Fibroblast of skin of left quadriceps (primary cell): ENCODE measurements at regions not wholly inside any gene's neighbourhood (a gene's known extent, or its start where the extent isn't known, plus 50 kb on each side); places are given as distances from the start of the nearest gene placed in this dataset.

Source experiments
- DNase-seq, 2 experiments: peaks; one replicate each; pipeline ENCODE4 v3.0.0-alpha.2; 2013; ENCODE audit warnings: low read depth in 2 of 2

DNA sequence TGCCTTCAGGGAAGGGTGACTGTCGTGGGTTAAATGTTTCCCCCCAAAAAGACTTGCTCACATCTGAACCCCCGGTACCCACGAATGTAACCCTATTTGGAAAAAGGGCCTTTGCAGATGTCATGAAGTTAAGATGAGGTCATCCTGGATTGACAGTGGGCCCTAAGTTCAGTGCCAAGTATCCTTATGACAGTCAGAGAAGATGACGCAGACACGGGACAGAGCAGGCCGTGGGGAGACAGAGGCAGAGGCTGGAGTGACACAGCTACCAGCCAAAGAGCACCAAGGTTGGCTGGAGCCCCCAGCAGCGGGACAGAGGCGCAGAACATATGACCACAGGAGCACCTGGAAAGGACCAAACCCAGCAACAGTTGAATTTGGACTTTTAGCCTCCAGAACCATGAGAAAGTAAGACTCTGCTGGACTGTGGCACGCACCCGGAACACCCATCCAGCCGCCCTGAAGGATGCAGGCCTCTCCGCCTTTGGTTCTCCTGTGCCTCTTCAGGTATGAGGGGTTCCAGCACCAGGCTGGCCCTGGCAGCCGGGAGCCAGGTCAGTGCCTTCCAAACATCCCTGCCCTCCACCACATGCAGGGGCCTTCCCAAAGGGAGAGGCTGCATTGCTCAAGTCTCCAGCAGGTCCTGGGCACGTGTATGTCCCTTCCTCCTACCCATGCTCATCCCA is 104.0 kb downstream of the FOXL1 start:
- DNase-seq, result no peak

DNA sequence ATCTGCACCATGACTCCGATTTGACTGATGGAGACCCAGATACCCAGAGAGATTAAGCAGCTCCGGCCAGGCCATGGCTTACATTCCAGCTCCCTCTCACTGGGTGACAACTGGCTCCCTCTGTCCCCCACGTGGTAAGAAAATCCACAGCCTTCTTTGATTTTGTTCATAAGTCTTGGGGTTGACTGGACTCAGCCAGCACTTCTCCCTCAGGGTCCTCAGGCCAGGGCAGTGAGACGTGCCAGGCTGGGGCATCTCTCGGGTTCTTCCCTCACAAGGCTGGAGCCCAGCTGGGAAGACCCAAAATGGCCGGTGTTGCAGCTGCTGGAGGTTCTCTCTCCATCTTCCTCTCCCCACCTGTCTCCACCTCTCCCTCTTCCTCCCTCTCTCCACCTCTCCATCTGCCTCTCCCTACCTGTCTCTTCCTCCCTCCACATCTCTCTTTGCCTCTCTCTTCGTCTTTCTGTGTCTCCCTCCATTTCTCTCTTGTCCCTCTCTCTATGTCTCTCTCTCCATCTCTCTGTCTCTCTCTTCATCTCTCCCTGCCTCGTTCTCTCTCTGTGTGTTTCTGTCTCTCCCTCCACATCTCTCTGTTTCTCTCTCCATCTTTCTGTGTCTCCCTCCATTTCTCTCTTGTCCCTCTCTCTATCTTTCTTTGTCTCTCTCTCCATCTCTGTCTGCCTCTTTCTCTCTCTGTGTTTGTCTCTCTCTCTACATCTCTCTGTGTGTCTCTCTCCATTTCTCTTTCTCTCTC is 105.3 kb downstream of the FOXL1 start:
- DNase-seq, result no peak

DNA sequence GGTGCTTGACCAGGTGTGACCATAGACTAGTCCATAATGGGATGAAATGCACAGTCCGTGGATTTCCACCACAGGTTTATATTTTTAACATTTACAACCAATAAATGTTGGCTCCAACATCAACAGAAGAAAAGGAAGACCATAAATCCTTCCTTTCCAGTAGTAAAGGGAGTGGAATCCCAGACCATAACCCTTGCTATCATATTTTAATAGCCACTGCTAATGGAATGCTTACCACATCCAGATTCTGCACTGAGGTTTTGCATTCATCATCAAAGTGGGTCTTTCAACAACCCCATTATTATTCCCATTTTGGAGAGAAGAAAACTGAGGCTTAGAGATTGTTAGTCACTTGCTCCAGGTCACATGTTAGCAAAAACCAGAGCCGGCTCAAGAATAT is 106.7 kb downstream of the FOXL1 start:
- DNase-seq, result no peak

DNA sequence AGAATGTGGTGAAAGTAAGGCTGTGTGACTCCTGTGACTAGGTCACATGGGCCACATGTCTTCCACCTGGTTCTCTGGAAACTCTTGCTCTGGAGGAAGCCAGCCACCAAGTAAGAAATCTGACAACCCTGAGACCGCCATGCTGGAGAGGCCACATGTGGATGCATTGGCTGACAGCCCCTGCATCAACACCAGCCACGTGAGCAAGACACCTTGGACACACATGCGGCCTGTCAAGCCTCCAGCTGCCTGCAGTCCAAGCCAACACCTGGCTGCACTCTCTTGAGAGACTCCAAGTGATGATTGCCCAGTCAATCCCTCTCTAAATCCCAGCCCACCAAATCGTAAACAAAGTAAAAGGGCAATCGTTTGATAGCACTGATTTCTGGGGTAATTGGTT is 112.6 kb downstream of the FOXL1 start:
- no peak for DNase-seq

DNA sequence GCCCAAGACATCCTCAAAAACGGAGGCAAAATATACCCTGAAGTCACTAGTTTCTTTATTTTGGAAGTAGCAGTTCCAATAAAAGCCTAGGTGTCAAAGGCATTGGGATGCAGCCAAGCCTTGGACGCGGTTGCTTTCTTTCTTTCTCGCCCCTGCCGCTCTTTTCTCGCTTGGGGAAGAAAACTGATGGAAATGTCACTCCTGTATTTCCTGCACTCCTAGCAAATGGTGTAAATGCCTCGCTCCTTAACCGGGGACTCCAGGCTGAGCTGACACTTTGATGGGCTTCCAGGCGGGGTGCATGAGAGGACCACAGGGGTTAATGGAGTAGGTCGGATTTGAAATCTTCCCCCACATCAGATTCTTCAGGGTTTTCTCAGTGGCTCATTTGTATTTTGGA is 114.1 kb downstream of the FOXL1 start:
- DNase-seq, result no peak

DNA sequence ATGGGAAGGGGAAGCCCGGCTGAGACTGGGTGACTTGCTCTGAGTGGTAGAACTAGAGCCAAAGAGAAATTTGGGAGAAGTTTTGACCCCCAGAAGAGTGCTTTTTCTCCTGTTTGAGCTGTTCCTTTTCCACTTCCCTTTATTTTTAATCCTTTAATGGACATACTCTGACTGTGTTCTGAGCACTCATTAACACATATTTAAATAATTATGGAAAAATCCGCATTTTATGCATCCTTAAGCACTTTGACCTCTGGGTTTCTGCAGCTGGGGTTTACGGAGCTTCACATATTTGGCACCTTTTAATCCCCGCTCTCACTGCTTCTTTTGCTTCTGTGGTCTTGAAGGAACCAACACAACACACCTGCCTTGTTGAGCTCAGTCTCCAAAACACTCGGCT is 114.7 kb downstream of the FOXL1 start:
- no peak for DNase-seq

DNA sequence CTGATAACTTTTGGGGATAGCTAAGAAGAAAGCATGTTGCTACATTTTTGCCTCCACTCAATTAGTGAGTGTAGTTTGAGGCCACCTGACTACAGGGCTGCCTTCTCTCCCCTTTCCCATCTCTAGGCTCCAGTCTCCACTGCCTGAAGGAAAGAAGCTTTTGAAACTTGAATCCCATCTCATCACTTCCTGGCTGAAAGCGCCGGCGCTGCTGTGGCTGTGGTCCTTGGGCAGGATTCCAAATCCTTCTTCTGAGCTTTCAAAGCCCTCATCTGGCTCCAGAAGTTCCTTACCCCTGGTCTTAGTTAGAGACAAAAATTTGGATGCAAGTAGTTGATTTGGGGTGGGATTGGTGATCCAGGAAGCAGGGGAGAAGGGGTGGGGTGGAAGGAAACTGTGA is 119.4 kb downstream of the FOXL1 start:
- DNase-seq, result peak; percentile 45 to 49

DNA sequence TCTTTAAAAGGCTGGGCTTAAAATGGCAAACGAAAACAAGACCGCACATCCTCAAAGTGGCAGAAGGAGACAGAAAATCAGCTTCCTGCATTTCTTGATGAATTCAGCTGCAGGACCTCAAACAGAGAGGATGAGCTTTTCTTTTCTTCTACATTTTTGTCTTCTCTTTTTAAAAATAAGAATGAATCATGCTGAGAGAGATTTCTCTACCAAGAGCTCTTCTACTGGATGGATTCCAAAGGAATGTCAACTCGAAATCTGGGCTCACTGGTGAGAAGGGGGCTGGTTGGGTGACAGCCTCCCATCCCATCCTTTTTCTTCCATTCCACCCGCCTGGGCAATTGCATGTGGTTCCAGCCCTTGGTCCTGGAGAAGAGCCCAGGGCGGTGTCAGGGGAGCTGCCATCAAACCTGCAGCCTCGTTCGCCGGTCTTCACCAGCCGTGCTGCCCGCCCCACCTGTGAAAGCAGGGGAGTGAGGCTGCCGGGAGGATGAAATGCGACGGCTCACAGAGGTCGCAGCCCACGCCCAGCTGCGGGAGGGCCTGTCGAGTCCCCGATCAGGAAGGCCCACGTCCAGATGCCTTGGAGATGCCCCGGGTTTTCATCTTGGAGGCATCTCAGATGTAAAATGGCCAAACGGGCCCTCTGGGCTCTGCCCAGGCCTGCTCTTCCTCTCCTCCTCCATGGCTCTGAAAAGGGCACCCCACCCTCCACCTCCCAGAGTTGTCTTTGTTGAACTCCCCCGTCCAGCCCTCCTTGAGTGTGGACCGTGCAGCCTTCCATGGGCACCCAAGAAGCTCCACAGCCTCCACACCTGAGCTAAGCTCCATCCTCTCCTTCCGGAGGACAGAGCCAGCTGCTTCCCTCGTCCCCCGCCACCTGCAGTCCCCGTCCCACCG is 121.9 kb downstream of the FOXL1 start:
- DNase-seq, result no peak

DNA sequence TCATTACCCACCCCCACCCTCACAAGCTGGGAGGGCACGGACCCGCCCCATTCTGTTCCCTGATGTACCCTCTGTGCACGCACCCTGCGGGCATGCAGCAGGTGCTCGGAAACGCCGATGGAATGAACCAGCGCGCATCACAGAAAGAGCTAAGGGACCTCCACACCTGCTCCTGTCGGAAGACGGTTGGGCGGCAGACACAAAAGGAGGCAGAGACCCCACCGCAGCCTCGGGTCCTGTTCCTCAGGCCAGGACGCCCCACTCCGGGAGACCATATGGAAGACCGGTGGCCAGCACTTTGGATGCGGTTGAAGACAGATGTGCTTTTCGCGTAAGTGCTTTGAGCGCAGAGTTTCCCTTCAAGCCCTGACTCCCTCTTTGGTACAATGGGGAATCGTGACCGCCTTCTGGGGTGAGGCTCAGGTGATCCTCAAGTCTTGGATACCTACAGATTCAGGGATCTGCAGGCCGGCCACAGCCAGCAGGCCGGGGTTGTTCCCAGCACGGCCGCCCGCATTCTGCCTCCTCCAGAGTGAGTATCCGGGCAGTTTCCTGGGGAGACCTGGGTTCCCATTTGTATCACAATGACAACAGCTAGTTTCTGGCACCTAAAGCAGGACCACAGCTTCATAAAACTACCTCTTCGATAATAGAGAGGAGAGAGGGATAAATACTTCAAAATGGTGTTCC is 123.1 kb downstream of the FOXL1 start:
- no peak for DNase-seq

DNA sequence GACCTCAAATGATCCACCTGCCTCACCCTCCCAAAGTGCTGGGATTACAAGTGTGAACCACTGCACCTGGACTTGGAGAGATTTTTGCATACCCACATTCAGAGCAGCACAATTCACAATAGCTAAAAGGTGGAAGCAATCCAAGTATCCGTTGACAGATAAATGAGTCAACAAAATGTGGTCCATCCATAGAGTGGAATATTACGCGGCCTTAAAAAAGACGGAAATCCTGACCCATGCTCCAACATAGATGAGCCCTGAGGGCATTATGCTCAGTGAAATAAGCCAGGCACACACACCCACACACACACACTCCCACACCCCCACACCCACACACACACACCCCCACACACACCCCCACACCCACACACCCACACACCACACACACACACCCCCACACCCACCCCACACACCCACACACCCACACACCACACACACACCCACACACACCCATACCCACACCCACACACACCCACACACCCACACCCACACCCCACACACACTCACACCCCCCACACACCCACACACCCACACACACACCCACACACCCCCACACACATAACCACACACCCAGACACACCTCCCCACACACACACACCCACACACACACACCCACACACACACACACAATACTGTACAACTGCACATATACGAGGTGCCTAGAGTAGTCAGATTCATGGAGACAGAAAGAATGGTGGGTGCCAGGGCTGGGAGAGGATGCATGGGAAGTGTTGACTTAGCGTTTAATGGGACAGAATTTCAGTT is 124.7 kb downstream of the FOXL1 start:
- no peak for DNase-seq

DNA sequence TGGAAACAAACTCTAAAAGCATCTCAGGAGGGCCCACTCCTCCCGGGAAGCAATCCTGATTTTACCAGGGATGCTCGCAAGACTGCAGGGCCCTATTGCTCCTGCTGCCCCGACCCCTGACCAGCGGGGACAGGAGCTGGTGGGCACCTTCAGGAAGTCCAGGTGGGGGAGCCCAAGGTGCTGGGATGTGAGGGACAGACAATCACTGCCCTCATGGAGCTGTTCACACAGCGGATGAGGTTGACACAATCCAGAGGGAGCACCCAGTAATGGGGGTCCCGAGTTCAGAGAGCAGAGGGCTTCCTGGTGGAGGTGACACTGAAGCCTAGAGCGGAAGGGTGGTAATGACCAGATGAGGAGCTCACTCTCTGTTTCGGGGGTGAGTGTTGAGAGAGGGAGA is 126.2 kb downstream of the FOXL1 start:
- no peak for DNase-seq

DNA sequence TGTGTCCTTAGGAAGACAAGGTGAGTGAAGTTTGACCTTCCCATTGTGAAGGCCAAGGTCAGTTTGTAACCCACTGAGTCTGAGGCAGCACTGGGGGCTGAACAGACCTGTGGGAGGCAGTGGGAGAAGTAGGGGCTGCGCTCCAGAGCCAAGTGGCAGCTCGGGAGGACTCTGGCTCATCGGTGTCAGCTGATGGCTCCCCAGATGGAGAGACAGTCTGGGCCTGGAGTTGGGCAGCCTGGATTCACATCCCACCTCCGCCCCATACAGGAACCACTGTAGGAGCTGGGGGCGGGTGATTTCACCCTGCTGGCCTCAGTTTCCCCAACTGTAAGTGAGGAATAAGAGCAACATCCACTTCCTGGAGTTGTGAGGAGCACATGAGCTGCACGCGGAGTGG is 128.4 kb downstream of the FOXL1 start:
- no peak for DNase-seq

DNA sequence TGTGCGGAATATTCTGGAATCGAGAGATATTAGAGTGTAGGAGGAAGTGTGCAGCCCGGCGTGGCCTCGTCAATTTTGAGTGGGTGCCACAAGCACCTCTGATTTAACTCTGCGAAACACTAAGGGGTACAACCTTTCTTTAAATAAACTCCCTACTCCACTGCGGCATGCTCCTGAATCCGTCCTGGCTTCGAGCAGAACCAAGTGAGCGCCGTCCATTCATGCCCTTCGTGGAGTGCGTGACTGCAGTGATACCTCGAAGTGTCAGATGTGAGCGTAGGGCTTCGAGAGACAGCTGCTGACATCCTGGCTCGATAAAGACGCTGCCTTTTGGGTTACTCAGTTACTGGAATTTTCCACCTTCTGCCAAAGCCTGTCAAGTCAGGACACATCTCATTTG is 128.8 kb downstream of the FOXL1 start:
- no peak for DNase-seq

DNA sequence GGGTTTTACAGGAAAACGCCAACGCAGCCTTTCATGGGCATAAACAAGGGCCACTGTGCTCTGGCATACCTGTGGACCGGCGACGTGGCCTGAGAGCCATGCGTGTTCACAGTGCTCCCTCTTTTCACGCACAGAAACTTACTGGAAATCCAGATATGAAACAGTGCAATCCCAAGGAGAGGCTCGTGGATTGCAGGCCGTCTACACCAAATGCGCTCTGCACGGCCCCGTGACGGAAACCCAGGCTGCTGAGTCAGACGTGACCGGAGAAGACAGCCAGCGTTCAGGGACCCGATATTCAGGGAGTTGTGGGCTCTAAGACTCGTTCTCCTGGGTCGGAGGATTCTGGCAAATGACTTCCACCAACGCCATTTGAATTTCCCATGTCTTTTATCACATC is 129.2 kb downstream of the FOXL1 start:
- DNase-seq, result no peak

DNA sequence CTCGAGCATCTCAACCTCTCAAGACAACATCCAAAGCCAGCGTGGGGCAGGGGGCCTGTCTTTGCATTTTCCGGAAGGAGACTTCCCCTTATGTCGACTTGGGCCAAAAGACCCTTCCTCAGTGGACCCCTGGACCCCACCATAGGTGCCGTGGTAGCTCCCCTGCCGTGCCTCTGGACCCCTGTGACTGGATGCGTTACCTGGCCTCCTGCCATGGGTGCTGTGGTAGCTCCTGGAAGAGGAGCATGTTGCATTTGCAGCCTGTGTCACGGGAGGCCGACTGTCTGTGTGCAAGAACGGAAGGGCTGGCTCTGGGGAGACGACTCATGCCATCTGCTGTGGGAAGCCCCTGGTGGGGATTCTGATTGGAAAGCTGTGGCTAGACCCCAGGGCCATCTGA is 130.1 kb downstream of the FOXL1 start:
- DNase-seq, result no peak

DNA sequence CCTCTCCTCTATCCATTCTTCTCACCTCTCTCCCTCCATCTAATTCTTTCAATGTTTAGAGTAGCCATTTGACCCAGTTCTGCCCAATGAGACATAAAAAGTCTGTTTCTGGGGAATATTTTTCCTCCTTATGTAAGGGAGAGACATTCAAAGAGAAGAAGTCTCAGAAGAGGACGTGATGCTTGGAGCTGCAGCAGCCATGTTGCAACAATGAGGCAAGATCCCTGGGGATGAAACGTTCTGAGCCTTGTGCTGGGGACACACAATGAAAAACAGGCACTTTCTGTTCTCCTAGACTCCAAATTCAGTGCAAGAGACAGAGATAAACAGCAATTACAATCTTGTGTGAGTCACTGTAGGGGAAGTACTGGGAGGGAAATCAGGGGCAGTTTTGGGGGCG is 130.8 kb downstream of the FOXL1 start:
- no peak for DNase-seq

DNA sequence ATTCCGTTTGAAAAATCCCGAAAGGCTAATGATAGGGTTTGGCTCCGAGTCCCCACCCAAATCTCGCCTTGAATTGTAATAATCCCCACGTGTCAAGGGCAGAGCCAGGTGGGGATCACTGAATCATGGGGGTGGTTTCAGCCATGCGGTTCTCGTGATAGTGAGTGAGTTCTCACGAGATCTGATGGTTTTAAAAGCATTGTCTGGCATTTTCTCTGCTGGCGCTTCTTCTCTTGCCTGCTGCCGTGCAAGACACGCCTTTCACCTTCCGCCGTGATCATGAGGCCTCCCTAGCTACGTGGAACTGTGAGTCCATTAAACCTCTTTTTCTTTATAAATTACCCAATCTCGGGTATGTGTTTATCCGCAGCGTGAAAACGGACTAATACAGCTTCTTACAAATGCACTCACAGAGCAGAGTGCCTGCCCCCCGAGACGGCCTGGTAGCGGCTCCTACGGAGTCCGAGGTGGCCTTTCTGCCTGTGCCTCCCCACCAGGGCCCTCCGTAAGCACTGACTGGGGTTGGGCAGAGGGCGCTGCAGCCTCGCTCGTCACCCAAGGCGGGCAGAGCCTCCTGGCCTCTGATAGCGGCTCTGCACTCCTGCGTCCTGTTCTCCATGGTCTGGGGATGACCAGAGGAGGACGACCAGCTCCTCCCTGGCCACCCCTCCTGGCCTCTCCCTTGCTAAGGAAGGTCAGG is 131.7 kb downstream of the FOXL1 start:
- no peak for DNase-seq

DNA sequence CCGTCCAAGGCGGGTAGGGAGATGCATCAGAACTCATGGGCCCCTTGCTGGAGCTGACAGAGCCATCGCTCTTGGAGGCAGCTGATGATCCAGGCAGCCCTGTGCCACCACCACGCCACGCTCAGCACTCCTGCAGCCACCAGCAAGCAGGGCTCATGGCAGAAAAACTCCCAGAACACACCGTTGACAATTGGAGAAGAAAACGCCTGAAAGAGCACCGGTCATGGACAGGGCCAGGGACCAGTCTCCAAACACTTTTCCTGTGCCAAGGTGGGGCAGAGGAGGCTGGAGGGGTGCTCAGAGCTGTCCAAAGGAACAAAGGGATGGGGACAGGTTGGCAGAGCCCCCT is 132.2 kb downstream of the FOXL1 start:
- no peak for DNase-seq

DNA sequence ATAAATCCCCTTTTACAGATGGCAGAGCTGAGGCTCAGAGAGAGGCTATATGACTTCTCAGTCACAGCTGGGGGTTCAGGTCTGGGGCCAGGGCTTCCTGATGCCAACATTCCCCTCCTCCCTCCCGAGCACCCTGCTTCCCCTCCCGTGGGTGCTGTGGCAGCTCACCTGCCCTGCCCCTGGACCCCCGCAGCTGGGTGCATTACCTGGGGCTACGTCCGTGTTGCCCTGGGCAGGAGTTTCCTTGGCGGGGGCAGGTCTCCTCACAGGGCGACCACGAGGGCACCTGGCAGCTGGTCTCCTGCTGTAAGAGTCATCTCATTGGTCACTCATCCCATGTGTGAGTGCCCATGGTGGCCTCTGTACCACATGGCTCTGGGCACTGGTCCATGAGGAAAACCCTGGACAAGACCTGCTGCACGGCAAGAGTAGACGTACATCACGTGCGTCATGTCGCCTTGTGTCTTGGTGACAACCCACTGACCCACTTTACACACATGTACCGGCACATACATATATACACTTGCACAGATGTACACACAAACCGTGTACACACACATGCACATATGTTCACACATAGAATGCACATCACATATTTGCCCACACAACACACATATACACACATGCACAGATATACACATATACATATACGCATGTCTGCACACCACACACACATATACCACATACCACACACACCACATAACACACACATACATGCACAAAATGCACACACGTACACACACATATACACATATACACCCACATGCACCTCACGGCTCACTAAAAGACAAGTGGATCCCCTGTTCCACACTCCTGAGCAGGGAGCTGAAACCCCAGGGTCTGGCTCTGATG is 134.0 kb downstream of the FOXL1 start:
- DNase-seq, result no peak
